HCT116 (cell line): ENCODE measurements at regions not wholly inside any gene's neighbourhood (a gene's known extent, or its start where the extent isn't known, plus 50 kb on each side); places are given as distances from the start of the nearest gene placed in this dataset.

Experiments used
- ATAC-seq: fragments of 200-7000 bp; cut with Tn5 transposase; 2 replicates; pipeline ENCODE4 v1.9.1; 2020; ENCODE audit warnings: mild to moderate bottlenecking, moderate library complexity
- BruUV-seq: library from RNA; stranded (reverse); fragments of 400-500 nt; replicated peaks from 2 replicates; lab custom pipeline; 2021; lab: Mats Ljungman, UMichigan
- CTCF ChIA-PET: fragments of 300-600 bp; sonication (Branson Sonifier 250); formaldehyde crosslinking; loops from one replicate; lab custom pipeline; 2021; ENCODE audit warnings: antibody characterized with exemption; lab: Charles Lee
- POLR2A ChIA-PET: fragments of 300-600, 350-600 bp; sonication (Branson Sonifier 250); formaldehyde crosslinking; loops from one replicate; lab custom pipeline; 2021; ENCODE audit warnings: antibody characterized with exemption; lab: Charles Lee
- RAD21 ChIA-PET, 2 experiments: fragments of 300-600 bp; sonication (Branson Sonifier 250); formaldehyde crosslinking; loops; one replicate each; lab custom pipeline; 2023; ENCODE audit warnings: low total read pairs in 2 of 2; ENCODE audit not compliant: uncharacterized antibody in 2 of 2, unreplicated experiment in 2 of 2, low non-redundant PET in 1 of 2; lab: Charles Lee
- DNase-seq: peaks from one replicate; pipeline ENCODE4 v3.0.0-alpha.2; 2010; ENCODE audit warnings: low read depth, low spot score
- H2AFZ ChIP-seq: fragments of 200-600 bp; shearing (Covaris generic), sonication (generic); 2 replicates; pipeline ENCODE4 v1.6.1; 2017; ENCODE audit warnings: low read depth, mixed run types, mixed read lengths, antibody characterized with exemption, low read length; ENCODE audit not compliant: poor library complexity, severe bottlenecking
- H3K27ac ChIP-seq: 2 replicates; pipeline ENCODE4 v1.5.1; 2012; ENCODE audit warnings: low read depth, low read length
- H3K27me3 ChIP-seq: fragments of 200-600 bp; sonication (generic); 2 replicates; pipeline ENCODE4 v1.6.1; 2016; ENCODE audit warnings: mixed run types, low read length, mixed read lengths; ENCODE audit not compliant: insufficient read depth
- H3K36me3 ChIP-seq, 2 experiments: fragments of 200-500 bp in 1 of 2; fragments of 200-600 bp in 1 of 2; sonication (Bioruptor generic) in 1 of 2; sonication (generic) in 1 of 2; 2 replicates each; pipeline versions ENCODE4 v1.5.1 to v1.6.1; 2014 to 2016; ENCODE audit warnings: low read length in 2 of 2, inconsistent platforms in 1 of 2, mixed read lengths in 1 of 2, mixed run types in 1 of 2; ENCODE audit not compliant: insufficient read depth in 2 of 2, control insufficient read depth in 1 of 2
- H3K4me1 ChIP-seq, 2 experiments: fragments of 200-600 bp in 1 of 2; sonication (generic) in 1 of 2; 2 replicates each; pipeline versions ENCODE4 v1.5.1 to v1.6.1; 2012 to 2017; ENCODE audit warnings: low read length in 2 of 2, inconsistent platforms in 1 of 2, mild to moderate bottlenecking in 1 of 2, mixed read lengths in 1 of 2, mixed run types in 1 of 2, moderate library complexity in 1 of 2; ENCODE audit not compliant: insufficient read depth in 2 of 2, control insufficient read depth in 1 of 2
- H3K4me2 ChIP-seq: fragments of 200-600 bp; sonication (generic); 2 replicates; pipeline ENCODE4 v1.6.1; 2017; ENCODE audit warnings: mixed run types, low read length, mixed read lengths
- H3K4me3 ChIP-seq, 2 experiments: fragments of 200-600 bp in 1 of 2; sonication (generic) in 1 of 2; replicated peaks in 1 of 2; 2 replicates each; pipeline ENCODE4 v1.5.1; 2011 to 2016; ENCODE audit warnings: low read length in 2 of 2, control low read depth in 1 of 2, low read depth in 1 of 2, mild to moderate bottlenecking in 1 of 2, mixed read lengths in 1 of 2, mixed run types in 1 of 2
- H3K79me2 ChIP-seq: fragments of 200-600 bp; sonication (generic); 2 replicates; pipeline ENCODE4 v1.6.1; 2017; ENCODE audit warnings: mild to moderate bottlenecking, mixed run types, low read length, moderate library complexity, mixed read lengths; ENCODE audit not compliant: insufficient read depth
- H3K9ac ChIP-seq: fragments of 200-600 bp; sonication (generic); 2 replicates; pipeline ENCODE4 v1.6.1; 2016; ENCODE audit warnings: low read length, mixed read lengths
- H3K9me2 ChIP-seq: fragments of 200-600 bp; sonication (generic), shearing (Covaris generic); 2 replicates; pipeline ENCODE4 v1.6.1; 2017; ENCODE audit warnings: mixed run types, mild to moderate bottlenecking, moderate library complexity; ENCODE audit not compliant: insufficient read depth
- H3K9me3 ChIP-seq, 2 experiments: fragments of 200-500 bp in 1 of 2; fragments of 200-600 bp in 1 of 2; sonication (Bioruptor generic) in 1 of 2; sonication (generic) in 1 of 2; 2 replicates each; pipeline ENCODE4 v1.6.1; 2014 to 2017; ENCODE audit warnings: low read length in 2 of 2, mixed read lengths in 2 of 2, inconsistent platforms in 1 of 2, low read depth in 1 of 2, mild to moderate bottlenecking in 1 of 2, mixed run types in 1 of 2, moderate library complexity in 1 of 2; ENCODE audit not compliant: control insufficient read depth in 1 of 2, insufficient read depth in 1 of 2
- H4K20me1 ChIP-seq: fragments of 200-600 bp; sonication (generic), shearing (Covaris generic); 2 replicates; pipeline ENCODE4 v1.6.1; 2017; ENCODE audit warnings: mixed run types, mild to moderate bottlenecking, moderate library complexity; ENCODE audit not compliant: insufficient read depth
- ATF3 ChIP-seq: IDR thresholded peaks from 2 replicates; pipeline ENCODE4 v1.6.1; 2012
- CEBPB ChIP-seq: IDR thresholded peaks from 2 replicates; pipeline ENCODE4 v1.6.1; 2012; ENCODE audit warnings: low read depth
- CTCF ChIP-seq, 3 experiments: fragments of 200-600 bp in 1 of 3; sonication (generic) in 1 of 3; IDR thresholded peaks in 2 of 3; conservative IDR thresholded peaks in 1 of 3; 2 replicates each; pipeline ENCODE4 v1.5.1; 2012 to 2017; ENCODE audit warnings: low read depth in 2 of 3, low read length in 2 of 3, antibody characterized with exemption in 1 of 3, borderline replicate concordance in 1 of 3, control low read depth in 1 of 3, mild to moderate bottlenecking in 1 of 3, mixed read lengths in 1 of 3, mixed run types in 1 of 3, moderate library complexity in 1 of 3; ENCODE audit not compliant: insufficient read depth in 1 of 3
- EGR1 ChIP-seq: IDR thresholded peaks from 2 replicates; pipeline ENCODE4 v1.6.1; 2012; ENCODE audit warnings: low read depth
- ELF1 ChIP-seq: IDR thresholded peaks from 2 replicates; pipeline ENCODE4 v1.6.1; 2012; ENCODE audit warnings: low read depth, borderline replicate concordance
- EZH2 ChIP-seq: fragments of 200-600 bp; sonication (generic); IDR thresholded peaks from 2 replicates; pipeline ENCODE4 v1.6.1; 2017; ENCODE audit warnings: antibody characterized with exemption, mixed run types
- EZH2phosphoT487 ChIP-seq: fragments of 200-600 bp; IDR thresholded peaks from 2 replicates; pipeline ENCODE4 v1.6.1; 2018; ENCODE audit warnings: antibody characterized with exemption, borderline replicate concordance
- FOSL1 ChIP-seq: IDR thresholded peaks from 2 replicates; pipeline ENCODE4 v1.6.1; 2012; ENCODE audit warnings: low read depth
- JUND ChIP-seq: IDR thresholded peaks from 2 replicates; pipeline ENCODE4 v1.6.1; 2012
- MAX ChIP-seq: IDR thresholded peaks from 2 replicates; pipeline ENCODE4 v1.6.1; 2012
- POLR2A ChIP-seq: IDR thresholded peaks from 2 replicates; pipeline ENCODE4 v1.7.0; 2011; ENCODE audit warnings: borderline replicate concordance; ENCODE audit not compliant: insufficient read depth, insufficient read length; ENCODE audit errors: extremely low read depth
- RAD21 ChIP-seq: IDR thresholded peaks from 2 replicates; pipeline ENCODE4 v1.6.1; 2012; ENCODE audit warnings: low read depth, mild to moderate bottlenecking
- SIN3A ChIP-seq: IDR thresholded peaks from 2 replicates; pipeline ENCODE4 v1.6.1; 2012; ENCODE audit warnings: low read depth
- SP1 ChIP-seq: IDR thresholded peaks from 2 replicates; pipeline ENCODE4 v1.6.1; 2012; ENCODE audit warnings: low read depth
- SRF ChIP-seq: IDR thresholded peaks from 2 replicates; pipeline ENCODE4 v1.6.1; 2012; ENCODE audit warnings: low read depth
- YY1 ChIP-seq: IDR thresholded peaks from 2 replicates; pipeline ENCODE4 v1.6.1; 2011; ENCODE audit warnings: low read length, low read depth, moderate library complexity, mild to moderate bottlenecking; ENCODE audit not compliant: insufficient replicate concordance; ENCODE audit errors: extremely low read depth
- ZFX ChIP-seq: fragments of 450-650 bp; IDR thresholded peaks from 2 replicates; pipeline ENCODE4 v1.6.1; 2017
- ZNF274 ChIP-seq: fragments of 200-500 bp; sonication (Bioruptor generic); IDR thresholded peaks from 2 replicates; pipeline ENCODE4 v1.6.1; 2014; ENCODE audit warnings: mild to moderate bottlenecking, low read depth, low read length, inconsistent platforms
- intact Hi-C: fragments of 100-400 bp; cut with micrococcal nuclease; formaldehyde crosslinking; loops from 2 replicates; pipeline ENCODE4 v1.10.0; 2022

- no peak for TF ChIP-seq EZH2
- no peak for TF ChIP-seq EGR1
- TF ChIP-seq SIN3A, result no peak
- TF ChIP-seq ATF3, result no peak
- no peak for TF ChIP-seq POLR2A
- TF ChIP-seq SP1, result no peak
Measured at GRCh38 chr18:78126536-78126935, 853.1 kb upstream of the SALL3 start (continued).

GRCh38 chr18:78127041-78127440, 852.6 kb upstream of the SALL3 start:
- no peaks in the 10 kb centered on the region for H3K9me2 ChIP-seq
- H3K9ac ChIP-seq, result no peak overlapping the region
- H3K27me3 ChIP-seq, result no peaks in the 10 kb centered on the region
- ATAC-seq (no peak), DNase-seq (no peak)
- TF ChIP-seq YY1, result no peak
- no peak for TF ChIP-seq SRF
- no peak for TF ChIP-seq ZNF274
- TF ChIP-seq CEBPB, result no peak
- no peak for TF ChIP-seq JUND
- no peak for TF ChIP-seq ATF3
- TF ChIP-seq ELF1, result no peak
- no peak for TF ChIP-seq EGR1
- TF ChIP-seq MAX, result no peak
- TF ChIP-seq CTCF (IDR thresholded peaks at IDR 0.05 in 2 of 3, conservative IDR thresholded peaks at IDR 0.05 in 1 of 3; ENCODE audit: borderline replicate concordance in 1 of 3, insufficient read depth in 1 of 3, low read depth in 2 of 3, low read length in 2 of 3), result no peak
- no peak for TF ChIP-seq ZFX
- no peak for TF ChIP-seq EZH2phosphoT487
- no peak for TF ChIP-seq SIN3A
- no peak for TF ChIP-seq EZH2
- no peak for TF ChIP-seq SP1
- TF ChIP-seq FOSL1, result no peak
- no peak for TF ChIP-seq RAD21
- ChIA-PET CTCF (no interaction called here), RAD21 (no interaction called here), POLR2A (no interaction called here)
- no peaks in the 10 kb centered on the region for H4K20me1 ChIP-seq
- H3K4me2 ChIP-seq, result no peak overlapping the region
- no peaks in the 10 kb centered on the region for H3K4me1 ChIP-seq
- BruUV-seq, result no TSS peak
- no peak overlapping the region for H2AFZ ChIP-seq
- H3K9me3 ChIP-seq, result peaks cover 16 to 57% of the 10 kb centered on the region in 2 experiments; a peak in 2 of 4 replicates
- no peaks in the 10 kb centered on the region for H3K36me3 ChIP-seq
- H3K4me3 ChIP-seq, result no peak overlapping the region
- intact Hi-C loops, result no loop called here
- no peak overlapping the region for H3K27ac ChIP-seq
- no peaks in the 10 kb centered on the region for H3K79me2 ChIP-seq
